ENCODE measurements at regions not wholly inside any gene's neighbourhood (a gene's known extent, or its start where the extent isn't known, plus 50 kb on each side); places are given as distances from the start of the nearest gene placed in this dataset.
"Not testable (repeated sequence)": the region's sequence is repeated elsewhere in the genome, so short reads cannot be mapped to it uniquely, and the experiment has no call there.

DNA sequence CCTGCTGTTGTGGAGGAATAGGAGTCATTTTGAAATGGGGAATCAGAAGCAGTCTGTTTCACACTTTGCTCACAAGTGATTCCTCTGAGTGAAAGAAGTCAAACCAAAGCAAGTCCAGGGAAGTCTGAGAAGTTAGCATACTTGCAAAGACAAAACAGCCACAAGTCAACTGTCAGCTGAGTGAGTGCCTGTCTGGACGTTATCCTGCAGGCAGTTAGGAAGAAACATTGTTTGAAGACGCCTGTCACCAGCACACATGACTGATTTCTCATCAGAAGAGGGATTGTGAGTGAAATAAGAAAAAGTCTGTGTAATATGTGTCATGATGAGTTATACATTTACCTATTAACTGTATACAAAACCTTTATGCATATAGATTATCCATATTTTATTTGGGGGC, 153.5 kb downstream of the KCNRG start:
- no peak overlapping the region for H3K4me3 ChIP-seq (ENCODE audit: control insufficient read depth in 1 of 2, extremely low read depth in 1 of 2, low read length in 1 of 2)
- Mint-ChIP-seq H3K36me3 (no peaks in the 10 kb centered on the region), H3K4me1 (no peaks in the 10 kb centered on the region), H3K9me3 (no peaks in the 10 kb centered on the region), H3K4me3 (no peak overlapping the region), H3K27ac (no peak overlapping the region), H3K27me3 (peaks cover 0 to 2% of the 10 kb centered on the region in 2 donors)
- DNase-seq = no peak
- H3K36me3 ChIP-seq (ENCODE audit: control insufficient read depth in 2 of 2, extremely low read depth in 1 of 2, insufficient read depth in 1 of 2, low read length in 1 of 2) = no peaks in the 10 kb centered on the region
- no CpG with 5 or more reads among the region's 2 CpGs for WGBS (ENCODE audit: insufficient coverage)
- ChIA-PET POLR2A (no interaction called here), CTCF (interaction anchor here in 1 of 2 donors (0.6 kb wide), 1 partner anchor 71 kb away, joined by 3 read pairs; no protein-coding TSS in a partner anchor)
- no peak overlapping the region for H3K27ac ChIP-seq (ENCODE audit: low read length)
- no peaks in the 10 kb centered on the region for H3K27me3 ChIP-seq (replicated peaks in 1 of 2; ENCODE audit: control insufficient read depth in 2 of 2, extremely low read depth in 1 of 2, insufficient read depth in 2 of 2, low read length in 1 of 2)
- no peaks in the 10 kb centered on the region for H3K4me1 ChIP-seq (ENCODE audit: control insufficient read depth in 1 of 2, extremely low read depth in 1 of 2, insufficient read depth in 2 of 2, low read length in 2 of 2)
- no peak for ATAC-seq (replicated peaks in 1 of 4)
- H3K9me3 ChIP-seq = no peaks in the 10 kb centered on the region

DNA sequence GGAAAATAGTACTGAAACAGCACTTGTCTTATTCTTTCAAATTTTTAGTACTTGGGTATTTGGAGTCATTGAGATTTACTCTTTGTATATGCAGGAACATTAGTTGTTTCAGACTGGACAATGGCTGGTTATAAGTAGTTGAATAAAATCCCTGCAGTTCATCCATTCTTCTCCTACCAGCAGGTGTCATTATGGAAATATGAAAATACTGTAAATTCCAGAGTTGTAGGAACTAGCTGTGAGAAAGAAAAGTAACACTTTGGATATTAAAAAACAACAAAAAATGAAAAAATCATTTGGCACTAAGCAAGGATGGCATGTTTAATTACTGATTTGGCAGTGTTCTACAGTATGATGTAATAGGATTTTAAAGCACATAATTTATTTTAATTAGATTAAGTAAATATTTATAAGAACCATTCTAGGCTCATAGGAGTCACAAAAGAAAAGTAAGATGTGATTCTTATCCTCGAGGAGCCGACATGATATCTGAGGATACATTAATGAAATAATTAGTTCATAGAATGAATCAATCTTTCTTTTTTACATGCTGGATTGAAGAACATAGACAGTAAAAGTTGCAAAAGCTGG, 155.3 kb downstream of the KCNRG start:
- Histone ChIP-seq H3K9me3 (no peaks in the 10 kb centered on the region), H3K27ac (ENCODE audit: low read length) (no peak overlapping the region), H3K4me1 (ENCODE audit: control insufficient read depth in 1 of 2, extremely low read depth in 1 of 2, insufficient read depth in 2 of 2, low read length in 2 of 2) (no peaks in the 10 kb centered on the region), H3K36me3 (ENCODE audit: control insufficient read depth in 2 of 2, extremely low read depth in 1 of 2, insufficient read depth in 1 of 2, low read length in 1 of 2) (no peaks in the 10 kb centered on the region), H3K27me3 (replicated peaks in 1 of 2; ENCODE audit: control insufficient read depth in 2 of 2, extremely low read depth in 1 of 2, insufficient read depth in 2 of 2, low read length in 1 of 2) (no peaks in the 10 kb centered on the region), H3K4me3 (ENCODE audit: control insufficient read depth in 1 of 2, extremely low read depth in 1 of 2, low read length in 1 of 2) (no peak overlapping the region)
- Mint-ChIP-seq H3K36me3 (no peaks in the 10 kb centered on the region), H3K27ac (no peak overlapping the region), H3K4me3 (no peak overlapping the region), H3K9me3 (no peaks in the 10 kb centered on the region), H3K4me1 (no peaks in the 10 kb centered on the region), H3K27me3 (no peaks in the 10 kb centered on the region)
- no peak for ATAC-seq (replicated peaks in 1 of 4)
- ChIA-PET POLR2A (no interaction called here), CTCF (no interaction called here)
- no peak for DNase-seq
- no CpG with 5 or more reads among the region's 2 CpGs for WGBS (ENCODE audit: insufficient coverage)

DNA sequence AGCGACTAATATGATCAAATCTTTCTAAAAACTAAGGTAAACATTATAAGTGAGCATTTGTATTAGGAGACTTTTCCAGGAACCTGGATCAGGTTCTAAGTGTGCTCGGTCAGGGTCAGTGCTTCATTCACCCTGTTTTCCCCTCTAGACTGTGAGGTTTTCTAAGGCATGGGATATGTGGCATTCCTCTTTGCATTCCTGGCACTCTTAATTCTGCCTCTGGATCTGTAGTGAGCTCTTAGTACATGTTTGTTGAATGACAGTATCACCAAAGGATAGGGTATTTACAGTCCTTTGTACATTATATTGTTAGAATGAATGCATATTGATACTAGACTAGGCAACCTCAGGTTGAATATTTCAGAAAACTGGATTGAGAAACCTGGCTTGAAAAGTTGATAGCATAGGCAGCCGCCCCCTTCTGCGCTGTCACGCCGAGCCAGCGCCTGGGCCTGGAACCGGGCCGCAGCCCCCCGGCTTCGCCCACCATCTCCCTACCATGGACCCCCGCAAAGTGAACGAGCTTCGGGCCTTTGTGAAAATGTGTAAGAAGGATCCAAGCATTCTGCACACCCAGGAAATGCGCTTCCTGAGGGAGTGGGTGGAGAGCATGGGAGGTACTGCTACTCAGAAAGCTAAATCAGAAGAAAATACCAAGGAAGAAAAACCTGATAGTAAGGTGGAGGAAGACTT, 156.5 kb downstream of the KCNRG start:
- H3K27ac Mint-ChIP-seq = no peak overlapping the region
- H3K4me3 Mint-ChIP-seq = no peak overlapping the region
- H3K27ac ChIP-seq (ENCODE audit: low read length) = no peak overlapping the region
- no peaks in the 10 kb centered on the region for H3K9me3 ChIP-seq
- ATAC-seq (replicated peaks in 1 of 4) (no peak), DNase-seq (no peak)
- POLR2A ChIA-PET = interaction anchor here in 1 of 2 donors (0.5 kb wide), 1 partner anchor 1592 kb away, joined by 4 read pairs; no protein-coding TSS in a partner anchor
- H3K27me3 Mint-ChIP-seq = no peaks in the 10 kb centered on the region
- H3K4me3 ChIP-seq (ENCODE audit: control insufficient read depth in 1 of 2, extremely low read depth in 1 of 2, low read length in 1 of 2) = no peak overlapping the region
- CTCF ChIA-PET = no interaction called here
- no peaks in the 10 kb centered on the region for H3K27me3 ChIP-seq (replicated peaks in 1 of 2; ENCODE audit: control insufficient read depth in 2 of 2, extremely low read depth in 1 of 2, insufficient read depth in 2 of 2, low read length in 1 of 2)
- H3K36me3 Mint-ChIP-seq = no peaks in the 10 kb centered on the region
- no peaks in the 10 kb centered on the region for H3K36me3 ChIP-seq (ENCODE audit: control insufficient read depth in 2 of 2, extremely low read depth in 1 of 2, insufficient read depth in 1 of 2, low read length in 1 of 2)
- H3K4me1 ChIP-seq (ENCODE audit: control insufficient read depth in 1 of 2, extremely low read depth in 1 of 2, insufficient read depth in 2 of 2, low read length in 2 of 2) = no peaks in the 10 kb centered on the region
- 92% methylated on average over 2 of the region's 15 CpGs for WGBS (ENCODE audit: insufficient coverage)
- no peaks in the 10 kb centered on the region for H3K4me1 Mint-ChIP-seq
- no peaks in the 10 kb centered on the region for H3K9me3 Mint-ChIP-seq

DNA sequence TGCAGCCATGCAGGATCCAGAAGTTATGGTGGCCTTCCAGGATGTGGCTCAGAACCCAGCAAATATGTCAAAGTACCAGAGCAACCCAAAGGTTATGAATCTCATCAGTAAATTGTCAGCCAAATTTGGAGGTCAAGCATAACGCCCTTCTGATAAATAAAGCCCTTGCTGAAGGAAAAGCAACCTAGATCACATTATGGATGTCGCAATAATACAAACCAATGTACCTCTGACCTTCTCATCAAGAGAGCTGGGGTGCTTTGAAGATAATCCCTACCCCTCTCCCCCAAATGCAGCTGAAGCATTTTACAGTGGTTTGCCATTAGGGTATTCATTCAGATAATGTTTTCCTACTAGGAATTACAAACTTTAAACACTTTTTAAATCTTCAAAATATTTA, 157.8 kb downstream of the KCNRG start:
- CTCF ChIA-PET; H3K9me3 ChIP-seq; H3K4me1 ChIP-seq (ENCODE audit: control insufficient read depth in 1 of 2, extremely low read depth in 1 of 2, insufficient read depth in 2 of 2, low read length in 2 of 2); H3K27me3 Mint-ChIP-seq; H3K27me3 ChIP-seq (replicated peaks in 1 of 2; ENCODE audit: control insufficient read depth in 2 of 2, extremely low read depth in 1 of 2, insufficient read depth in 2 of 2, low read length in 1 of 2); POLR2A ChIA-PET; DNase-seq; H3K36me3 Mint-ChIP-seq; H3K27ac Mint-ChIP-seq; H3K4me3 Mint-ChIP-seq; H3K9me3 Mint-ChIP-seq; H3K4me3 ChIP-seq (ENCODE audit: control insufficient read depth in 1 of 2, extremely low read depth in 1 of 2, low read length in 1 of 2); H3K4me1 Mint-ChIP-seq; H3K27ac ChIP-seq (ENCODE audit: low read length); H3K36me3 ChIP-seq (ENCODE audit: control insufficient read depth in 2 of 2, extremely low read depth in 1 of 2, insufficient read depth in 1 of 2, low read length in 1 of 2); ATAC-seq (replicated peaks in 1 of 4): not testable (repeated sequence)
- no CpG with 5 or more reads among the region's 2 CpGs for WGBS (ENCODE audit: insufficient coverage)

DNA sequence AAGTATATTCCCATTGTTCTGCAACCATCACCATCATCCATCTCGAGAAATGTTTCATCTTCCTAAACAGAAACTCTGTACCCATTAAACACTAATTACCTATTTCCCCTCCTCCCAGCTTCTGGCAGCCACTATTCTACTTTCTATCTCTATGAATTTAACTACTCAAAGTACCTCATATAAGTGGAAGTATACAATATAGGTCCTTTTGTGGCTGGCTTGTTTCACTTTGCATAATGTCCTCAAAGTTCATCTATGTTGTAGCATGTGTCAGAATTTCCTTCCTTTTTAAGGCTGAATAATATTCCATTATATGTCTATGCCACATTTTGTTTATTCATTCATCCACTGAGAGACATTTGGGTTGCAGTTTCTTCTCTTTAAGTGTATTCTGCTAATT, 159.4 kb downstream of the KCNRG start:
- no peaks in the 10 kb centered on the region for H3K36me3 Mint-ChIP-seq
- no peaks in the 10 kb centered on the region for H3K9me3 ChIP-seq
- 100% methylated on average over 1 of the region's 1 CpG for WGBS (ENCODE audit: insufficient coverage)
- H3K27ac ChIP-seq (ENCODE audit: low read length) = no peak overlapping the region
- H3K4me1 ChIP-seq (ENCODE audit: control insufficient read depth in 1 of 2, extremely low read depth in 1 of 2, insufficient read depth in 2 of 2, low read length in 2 of 2) = no peaks in the 10 kb centered on the region
- no peak overlapping the region for H3K27ac Mint-ChIP-seq
- H3K27me3 Mint-ChIP-seq = no peaks in the 10 kb centered on the region
- ChIA-PET CTCF (no interaction called here), POLR2A (no interaction called here)
- no peak overlapping the region for H3K4me3 ChIP-seq (ENCODE audit: control insufficient read depth in 1 of 2, extremely low read depth in 1 of 2, low read length in 1 of 2)
- no peak overlapping the region for H3K4me3 Mint-ChIP-seq
- ATAC-seq (replicated peaks in 1 of 4) (no peak), DNase-seq (no peak)
- H3K36me3 ChIP-seq (ENCODE audit: control insufficient read depth in 2 of 2, extremely low read depth in 1 of 2, insufficient read depth in 1 of 2, low read length in 1 of 2) = no peaks in the 10 kb centered on the region
- H3K4me1 Mint-ChIP-seq = no peaks in the 10 kb centered on the region
- no peaks in the 10 kb centered on the region for H3K9me3 Mint-ChIP-seq
- H3K27me3 ChIP-seq (replicated peaks in 1 of 2; ENCODE audit: control insufficient read depth in 2 of 2, extremely low read depth in 1 of 2, insufficient read depth in 2 of 2, low read length in 1 of 2) = no peaks in the 10 kb centered on the region

DNA sequence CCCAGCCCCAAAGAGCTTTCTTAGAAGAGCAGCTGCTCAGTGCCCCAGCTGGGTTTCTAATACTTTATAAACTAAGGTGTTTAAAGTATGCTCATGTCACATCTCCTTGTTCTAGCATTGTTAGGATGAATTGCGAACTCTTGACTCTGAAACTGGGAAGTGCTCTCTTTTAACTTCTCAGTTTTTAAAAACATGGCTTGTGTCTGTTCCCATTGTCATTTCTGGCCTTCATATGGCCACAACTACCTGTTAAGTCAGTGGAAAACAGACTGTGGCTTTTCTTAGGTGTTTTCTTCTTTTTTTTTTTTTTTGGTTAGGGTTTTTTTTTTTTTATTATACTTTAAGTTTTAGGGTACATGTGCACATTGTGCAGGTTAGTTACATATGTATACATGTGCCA, 164.7 kb downstream of the KCNRG start:
- no peak overlapping the region for H3K27ac ChIP-seq (ENCODE audit: low read length)
- no peaks in the 10 kb centered on the region for H3K36me3 ChIP-seq (ENCODE audit: control insufficient read depth in 2 of 2, extremely low read depth in 1 of 2, insufficient read depth in 1 of 2, low read length in 1 of 2)
- H3K27me3 Mint-ChIP-seq = no peaks in the 10 kb centered on the region
- H3K27me3 ChIP-seq (replicated peaks in 1 of 2; ENCODE audit: control insufficient read depth in 2 of 2, extremely low read depth in 1 of 2, insufficient read depth in 2 of 2, low read length in 1 of 2) = no peaks in the 10 kb centered on the region
- H3K4me1 Mint-ChIP-seq = no peaks in the 10 kb centered on the region
- no peaks in the 10 kb centered on the region for H3K9me3 ChIP-seq
- no peak overlapping the region for H3K4me3 ChIP-seq (ENCODE audit: control insufficient read depth in 1 of 2, extremely low read depth in 1 of 2, low read length in 1 of 2)
- H3K4me3 Mint-ChIP-seq = no peak overlapping the region
- 43% methylated on average over 1 of the region's 1 CpG for WGBS (ENCODE audit: insufficient coverage)
- POLR2A ChIA-PET = interaction anchor here in 1 of 2 donors (0.6 kb wide), 1 partner anchor 181 kb away, joined by 4 read pairs; no protein-coding TSS in a partner anchor
- CTCF ChIA-PET = no interaction called here
- no peaks in the 10 kb centered on the region for H3K36me3 Mint-ChIP-seq
- ATAC-seq (replicated peaks in 1 of 4) = no peak
- H3K4me1 ChIP-seq (ENCODE audit: control insufficient read depth in 1 of 2, extremely low read depth in 1 of 2, insufficient read depth in 2 of 2, low read length in 2 of 2) = no peaks in the 10 kb centered on the region
- no peak overlapping the region for H3K27ac Mint-ChIP-seq
- H3K9me3 Mint-ChIP-seq = no peaks in the 10 kb centered on the region
- DNase-seq = no peak

Measured in T-cell (primary cell).